Thoracic aorta (tissue), 2 donors: ENCODE measurements at regions not wholly inside any gene's neighbourhood (a gene's known extent, or its start where the extent isn't known, plus 50 kb on each side); places are given as distances from the start of the nearest gene placed in this dataset.

ENCODE experiments used
- ATAC-seq: fragments of 150-250 bp; one replicate; pipeline ENCODE4 v1.8.0; 2017; ENCODE audit warnings: low read depth; ENCODE audit not compliant: insufficient number of reproducible peaks, low FRiP score
- DNase-seq: peaks from one replicate; pipeline ENCODE4 v3.0.0-alpha.2; 2020; ENCODE audit warnings: low spot score
- H3K27ac ChIP-seq, 2 donors: fragments of 200-600 bp; sonication (generic); 1 replicate in 1 of 2; 2 replicates in 1 of 2; pipeline ENCODE4 v1.5.1; 2016; ENCODE audit warnings: mild to moderate bottlenecking in 2 of 2, moderate library complexity in 2 of 2
- H3K27me3 ChIP-seq: fragments of 200-600 bp; sonication (generic); replicated peaks from 2 replicates; pipeline ENCODE4 v1.6.0; 2016; ENCODE audit warnings: mild to moderate bottlenecking; ENCODE audit not compliant: insufficient read depth
- H3K36me3 ChIP-seq: fragments of 200-600 bp; sonication (generic); one replicate; pipeline ENCODE4 v1.5.1; 2016
- H3K4me1 ChIP-seq, 2 donors: fragments of 200-600 bp; sonication (generic); 1 replicate in 1 of 2; 2 replicates in 1 of 2; pipeline versions ENCODE4 v1.5.1 to v1.6.0; 2016; ENCODE audit warnings: low read depth in 2 of 2, mild to moderate bottlenecking in 1 of 2; ENCODE audit not compliant: control insufficient read depth in 1 of 2
- H3K4me3 ChIP-seq: fragments of 200-600 bp; sonication (generic); 2 replicates; pipeline ENCODE4 v1.5.1; 2016; ENCODE audit warnings: mild to moderate bottlenecking
- H3K9me3 ChIP-seq: fragments of 200-600 bp; sonication (generic); 2 replicates; pipeline ENCODE4 v1.5.1; 2016
- CTCF ChIP-seq: fragments of 200-600 bp; sonication (generic); IDR thresholded peaks from one replicate; pipeline ENCODE4 v1.5.1; 2019; ENCODE audit warnings: antibody characterized with exemption

DNA sequence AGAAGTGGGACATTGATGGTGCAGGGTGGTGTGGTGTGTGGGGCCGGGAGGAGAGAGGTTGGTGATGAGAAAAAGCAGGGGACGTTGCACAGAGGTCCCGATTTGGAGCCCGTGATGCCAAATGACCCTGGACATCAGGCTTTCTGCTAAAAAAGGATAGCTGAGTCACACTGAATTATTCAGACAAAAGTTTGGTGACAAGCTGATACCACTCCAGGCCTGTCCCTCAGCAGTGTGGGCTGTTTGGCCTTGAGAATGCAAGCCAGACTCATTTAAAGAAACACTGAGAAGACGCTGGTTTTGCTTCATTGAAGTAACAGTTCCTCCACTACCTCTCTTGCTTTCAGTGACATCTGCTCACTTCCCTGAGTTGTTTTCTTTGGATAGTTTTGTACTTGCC, 262.1 kb upstream of the PWP1 start:
- H3K4me1 ChIP-seq = no peaks in the 10 kb centered on the region
- H3K27me3 ChIP-seq = no peaks in the 10 kb centered on the region
- H3K36me3 ChIP-seq = no peaks in the 10 kb centered on the region
- H3K4me3 ChIP-seq = no peak overlapping the region
- H3K9me3 ChIP-seq = no peaks in the 10 kb centered on the region
- DNase-seq (no peak), ATAC-seq (no peak)
- H3K27ac ChIP-seq = no peak overlapping the region
- no peak for TF ChIP-seq CTCF

GRCh38 chr12:107429006-107429705, 256.4 kb upstream of the PWP1 start:
- no peaks in the 10 kb centered on the region for H3K27me3 ChIP-seq
- no peak overlapping the region for H3K4me3 ChIP-seq
- H3K27ac ChIP-seq = no peak overlapping the region
- no peaks in the 10 kb centered on the region for H3K36me3 ChIP-seq
- DNase-seq (no peak), ATAC-seq (no peak)
- no peaks in the 10 kb centered on the region for H3K9me3 ChIP-seq
- no peak for TF ChIP-seq CTCF
- no peaks in the 10 kb centered on the region for H3K4me1 ChIP-seq

DNA sequence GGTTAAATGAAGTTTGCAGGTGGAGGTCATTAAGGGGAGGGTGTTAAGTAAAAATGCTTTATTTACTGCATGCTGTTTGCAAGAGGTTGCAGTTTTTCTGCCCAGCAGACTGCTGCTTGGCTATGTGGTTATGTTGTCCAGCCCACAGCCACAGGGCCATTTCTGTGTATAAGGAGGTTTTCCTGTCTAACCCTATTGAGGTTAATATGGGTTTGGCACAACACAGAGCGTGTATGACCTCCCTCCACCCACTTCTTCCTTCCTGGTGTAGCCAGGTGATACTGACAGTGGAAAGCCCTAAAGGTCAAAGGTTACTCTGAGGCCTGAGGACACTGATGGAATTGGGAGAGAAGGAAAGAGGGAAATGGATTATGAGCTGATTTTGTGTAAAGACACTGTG, 253.7 kb upstream of the PWP1 start:
- ATAC-seq (no peak), DNase-seq (no peak)
- Histone ChIP-seq H3K9me3 (no peaks in the 10 kb centered on the region), H3K4me1 (no peaks in the 10 kb centered on the region), H3K27me3 (no peaks in the 10 kb centered on the region), H3K27ac (no peak overlapping the region), H3K4me3 (no peak overlapping the region), H3K36me3 (no peaks in the 10 kb centered on the region)
- TF ChIP-seq CTCF = no peak

DNA sequence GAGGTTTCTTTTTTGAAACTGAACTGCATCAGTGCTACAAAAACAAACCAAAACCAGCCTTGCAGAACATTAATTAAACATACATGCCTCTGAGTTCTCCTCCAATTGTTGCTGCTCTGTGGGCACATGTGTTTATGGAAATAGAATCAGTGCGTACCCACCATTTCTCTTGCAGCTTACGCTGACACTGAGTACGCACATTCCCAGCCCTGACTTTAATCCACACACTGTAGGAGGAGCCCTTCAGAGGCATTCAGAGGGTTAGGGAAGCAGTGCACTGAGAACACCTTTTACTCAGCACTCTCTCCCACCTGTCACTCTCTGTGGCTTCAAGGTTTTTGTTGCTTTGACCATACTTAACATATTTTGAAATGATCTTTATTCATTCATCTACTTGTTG, 250.5 kb upstream of the PWP1 start:
- no peak overlapping the region for H3K4me3 ChIP-seq
- DNase-seq (no peak), ATAC-seq (no peak)
- no peaks in the 10 kb centered on the region for H3K27me3 ChIP-seq
- H3K36me3 ChIP-seq = no peaks in the 10 kb centered on the region
- no peaks in the 10 kb centered on the region for H3K9me3 ChIP-seq
- H3K27ac ChIP-seq = no peak overlapping the region
- no peaks in the 10 kb centered on the region for H3K4me1 ChIP-seq
- TF ChIP-seq CTCF = no peak

- DNase-seq (no peak), ATAC-seq (no peak)
- no peak overlapping the region for H3K4me3 ChIP-seq
- H3K27me3 ChIP-seq = no peaks in the 10 kb centered on the region
- no peaks in the 10 kb centered on the region for H3K4me1 ChIP-seq
- H3K9me3 ChIP-seq = no peaks in the 10 kb centered on the region
- no peaks in the 10 kb centered on the region for H3K36me3 ChIP-seq
- no peak overlapping the region for H3K27ac ChIP-seq
- TF ChIP-seq CTCF = no peak
These were observed 250.1 kb upstream of the PWP1 start for GRCh38 chr12:107435520-107435919.
